Hepatocyte (in vitro differentiated cells): ENCODE measurements at regions not wholly inside any gene's neighbourhood (a gene's known extent, or its start where the extent isn't known, plus 50 kb on each side); places are given as distances from the start of the nearest gene placed in this dataset.

ENCODE experiments used
- DNase-seq: peaks from one replicate; pipeline ENCODE4 v3.0.0-alpha.2; 2016; ENCODE audit warnings: low spot score
- H2AFZ ChIP-seq: fragments of 200-600 bp; sonication (generic); 2 replicates; pipeline ENCODE4 v1.6.0; 2016; ENCODE audit warnings: antibody characterized with exemption, mild to moderate bottlenecking
- H3K27ac ChIP-seq: fragments of 200-600 bp; sonication (generic); 2 replicates; pipeline ENCODE4 v1.5.1; 2016; ENCODE audit warnings: mild to moderate bottlenecking
- H3K27me3 ChIP-seq: fragments of 200-600 bp; sonication (generic); 2 replicates; pipeline ENCODE4 v1.6.1; 2016
- H3K36me3 ChIP-seq: fragments of 200-600 bp; sonication (generic); replicated peaks from 2 replicates; pipeline ENCODE4 v1.5.1; 2016; ENCODE audit warnings: low read depth; ENCODE audit not compliant: insufficient read depth
- H3K4me1 ChIP-seq: fragments of 200-600 bp; sonication (generic); 2 replicates; pipeline ENCODE4 v1.5.1; 2016; ENCODE audit warnings: mild to moderate bottlenecking, moderate library complexity; ENCODE audit not compliant: insufficient read depth
- H3K4me2 ChIP-seq: fragments of 200-600 bp; sonication (generic); 2 replicates; pipeline ENCODE4 v1.6.0; 2016
- H3K4me3 ChIP-seq: fragments of 200-600 bp; sonication (generic); 2 replicates; pipeline ENCODE4 v1.5.1; 2016; ENCODE audit warnings: mild to moderate bottlenecking
- H3K79me2 ChIP-seq: fragments of 200-600 bp; sonication (generic); 2 replicates; pipeline ENCODE4 v1.6.0; 2017; ENCODE audit warnings: mild to moderate bottlenecking
- H3K9me2 ChIP-seq: fragments of 200-600 bp; sonication (generic); replicated peaks from 2 replicates; pipeline ENCODE4 v1.6.0; 2017; ENCODE audit warnings: mild to moderate bottlenecking; ENCODE audit not compliant: insufficient read depth
- H3K9me3 ChIP-seq: fragments of 200-600 bp; sonication (generic); 2 replicates; pipeline ENCODE4 v1.5.1; 2016; ENCODE audit warnings: low read depth, mild to moderate bottlenecking
- H4K20me1 ChIP-seq: fragments of 200-600 bp; sonication (generic); 2 replicates; pipeline ENCODE4 v1.6.0; 2016; ENCODE audit warnings: mild to moderate bottlenecking; ENCODE audit not compliant: insufficient read depth, poor library complexity, severe bottlenecking
- CTCF ChIP-seq: fragments of 200-600 bp; sonication (generic); IDR thresholded peaks from 2 replicates; pipeline ENCODE4 v1.5.1; 2016; ENCODE audit warnings: antibody characterized with exemption, mild to moderate bottlenecking; ENCODE audit not compliant: poor library complexity
- EZH2 ChIP-seq: fragments of 200-600 bp; sonication (generic); IDR thresholded peaks from 2 replicates; pipeline ENCODE4 v1.6.1; 2016; ENCODE audit warnings: antibody characterized with exemption, mild to moderate bottlenecking, borderline replicate concordance
- EZH2phosphoT487 ChIP-seq: fragments of 200-600 bp; sonication (generic); IDR thresholded peaks from one replicate; pipeline ENCODE4 v1.6.1; 2018; ENCODE audit warnings: antibody characterized with exemption, mild to moderate bottlenecking, low read depth, moderate library complexity; ENCODE audit not compliant: unreplicated experiment, severe bottlenecking
- WGBS: methylation state at CpG from one replicate; pipeline ENCODE4 v1.1.6; 2016; ENCODE audit warnings: low lambda C conversion rate; ENCODE audit errors: missing lambda C conversion rate; 5-methylcytosine and 5-hydroxymethylcytosine counted together

GRCh38 chr15:69755551-69756310, 303.1 kb downstream of the RPLP1 start:
- H3K4me3 ChIP-seq: no peak overlapping the region
- 51% methylated on average over 7 of the region's 7 CpGs for WGBS
- no peak overlapping the region for H3K4me2 ChIP-seq
- H4K20me1 ChIP-seq: no peaks in the 10 kb centered on the region
- H3K27me3 ChIP-seq: no peaks in the 10 kb centered on the region
- H3K4me1 ChIP-seq: peaks cover 4% of the 10 kb centered on the region
- no peaks in the 10 kb centered on the region for H3K9me3 ChIP-seq
- no peak overlapping the region for H2AFZ ChIP-seq
- TF ChIP-seq EZH2: no peak
- no peak for TF ChIP-seq CTCF
- no peak for TF ChIP-seq EZH2phosphoT487
- H3K36me3 ChIP-seq: no peaks in the 10 kb centered on the region
- H3K27ac ChIP-seq: no peak overlapping the region
- DNase-seq: no peak
- no peaks in the 10 kb centered on the region for H3K9me2 ChIP-seq
- no peaks in the 10 kb centered on the region for H3K79me2 ChIP-seq

- Histone ChIP-seq H3K36me3 (no peaks in the 10 kb centered on the region), H3K4me2 (no peak overlapping the region), H3K4me1 (peaks cover 4% of the 10 kb centered on the region), H3K27ac (no peak overlapping the region), H3K9me2 (no peaks in the 10 kb centered on the region), H3K4me3 (no peak overlapping the region), H3K9me3 (no peaks in the 10 kb centered on the region), H2AFZ (no peak overlapping the region), H4K20me1 (no peaks in the 10 kb centered on the region), H3K27me3 (no peaks in the 10 kb centered on the region), H3K79me2 (no peaks in the 10 kb centered on the region)
- TF ChIP-seq CTCF (no peak), EZH2 (no peak), EZH2phosphoT487 (no peak)
- no peak for DNase-seq
- WGBS: 90% methylated on average over 3 of the region's 3 CpGs
These were observed 303.8 kb downstream of the RPLP1 start for GRCh38 chr15:69756440-69756839.

GRCh38 chr15:69757186-69757585, 304.6 kb downstream of the RPLP1 start:
- no peak overlapping the region for H2AFZ ChIP-seq
- no peak overlapping the region for H3K4me3 ChIP-seq
- no peaks in the 10 kb centered on the region for H3K9me3 ChIP-seq
- WGBS: 96% methylated on average over 6 of the region's 6 CpGs
- H3K4me1 ChIP-seq: peaks cover 4% of the 10 kb centered on the region
- no peak overlapping the region for H3K4me2 ChIP-seq
- no peaks in the 10 kb centered on the region for H3K36me3 ChIP-seq
- no peaks in the 10 kb centered on the region for H3K9me2 ChIP-seq
- H4K20me1 ChIP-seq: no peaks in the 10 kb centered on the region
- H3K27me3 ChIP-seq: no peaks in the 10 kb centered on the region
- DNase-seq: no peak
- no peaks in the 10 kb centered on the region for H3K79me2 ChIP-seq
- TF ChIP-seq EZH2phosphoT487 (no peak), EZH2 (no peak), CTCF (no peak)
- H3K27ac ChIP-seq: no peak overlapping the region
